Smooth muscle cell (in vitro differentiated cells): ENCODE measurements at regions not wholly inside any gene's neighbourhood (a gene's known extent, or its start where the extent isn't known, plus 50 kb on each side); places are given as distances from the start of the nearest gene placed in this dataset.

Experiments used
- DNase-seq: peaks from one replicate; lab custom pipeline; 2025; ENCODE audit not compliant: unreplicated experiment; lab: John Stamatoyannopoulos, UW
- H2AFZ ChIP-seq: fragments of 200-600 bp; sonication (generic); 2 replicates; pipeline ENCODE4 v1.6.0; 2016; ENCODE audit warnings: antibody characterized with exemption, low read depth, mild to moderate bottlenecking
- H3F3A ChIP-seq: fragments of 200-600 bp; sonication (generic); 2 replicates; pipeline ENCODE4 v1.6.0; 2017; ENCODE audit warnings: antibody characterized with exemption, low read depth
- H3K27ac ChIP-seq: fragments of 200-600 bp; sonication (generic); 2 replicates; pipeline ENCODE4 v1.5.1; 2016; ENCODE audit warnings: low read depth, mild to moderate bottlenecking
- H3K27me3 ChIP-seq: fragments of 200-600 bp; sonication (generic); 2 replicates; pipeline ENCODE4 v1.6.1; 2016; ENCODE audit warnings: low read depth, mild to moderate bottlenecking
- H3K36me3 ChIP-seq: fragments of 200-600 bp; sonication (generic); 2 replicates; pipeline ENCODE4 v1.5.1; 2016; ENCODE audit warnings: low read depth
- H3K4me1 ChIP-seq: fragments of 200-600 bp; sonication (generic); 2 replicates; pipeline ENCODE4 v1.5.1; 2016; ENCODE audit warnings: low read depth
- H3K4me2 ChIP-seq: fragments of 200-600 bp; sonication (generic); 2 replicates; pipeline ENCODE4 v1.6.0; 2016; ENCODE audit warnings: mild to moderate bottlenecking
- H3K4me3 ChIP-seq: fragments of 200-600 bp; sonication (generic); 2 replicates; pipeline ENCODE4 v1.5.1; 2016; ENCODE audit warnings: mild to moderate bottlenecking
- H3K79me2 ChIP-seq: fragments of 200-600 bp; sonication (generic); 2 replicates; pipeline ENCODE4 v1.6.0; 2016; ENCODE audit warnings: low read depth, mild to moderate bottlenecking
- H3K9ac ChIP-seq: fragments of 200-600 bp; sonication (generic); 2 replicates; pipeline ENCODE4 v1.6.0; 2016; ENCODE audit warnings: low read depth
- H3K9me3 ChIP-seq: fragments of 200-600 bp; sonication (generic); replicated peaks from 2 replicates; pipeline ENCODE4 v1.5.1; 2016; ENCODE audit warnings: low read depth
- H4K20me1 ChIP-seq: fragments of 200-600 bp; sonication (generic); 2 replicates; pipeline ENCODE4 v1.6.0; 2016; ENCODE audit warnings: low read depth
- CTCF ChIP-seq: fragments of 200-600 bp; sonication (generic); IDR thresholded peaks from 2 replicates; pipeline ENCODE4 v1.5.1; 2017; ENCODE audit warnings: borderline replicate concordance, mild to moderate bottlenecking, antibody characterized with exemption; ENCODE audit not compliant: insufficient read depth, poor library complexity, severe bottlenecking
- WGBS: methylation state at CpG from one replicate; pipeline ENCODE4 v1.1.7; 2016; ENCODE audit warnings: low lambda C conversion rate; 5-methylcytosine and 5-hydroxymethylcytosine counted together

- DNase-seq: no peak
- no peaks in the 10 kb centered on the region for H4K20me1 ChIP-seq
- no peaks in the 10 kb centered on the region for H3K9me3 ChIP-seq
- no peaks in the 10 kb centered on the region for H3K27me3 ChIP-seq
- H3F3A ChIP-seq: no peaks in the 10 kb centered on the region
- no peak overlapping the region for H3K27ac ChIP-seq
- H2AFZ ChIP-seq: no peak overlapping the region
- H3K4me1 ChIP-seq: no peaks in the 10 kb centered on the region
- TF ChIP-seq CTCF: no peak
- no peak overlapping the region for H3K4me3 ChIP-seq
- H3K79me2 ChIP-seq: no peaks in the 10 kb centered on the region
- H3K4me2 ChIP-seq: no peak overlapping the region
- no peaks in the 10 kb centered on the region for H3K36me3 ChIP-seq
- H3K9ac ChIP-seq: no peak overlapping the region
- WGBS: 86% methylated on average over 3 of the region's 3 CpGs
These were observed 89.3 kb upstream of the AKT3 start for GRCh38 chr1:243939167-243939848.

DNA sequence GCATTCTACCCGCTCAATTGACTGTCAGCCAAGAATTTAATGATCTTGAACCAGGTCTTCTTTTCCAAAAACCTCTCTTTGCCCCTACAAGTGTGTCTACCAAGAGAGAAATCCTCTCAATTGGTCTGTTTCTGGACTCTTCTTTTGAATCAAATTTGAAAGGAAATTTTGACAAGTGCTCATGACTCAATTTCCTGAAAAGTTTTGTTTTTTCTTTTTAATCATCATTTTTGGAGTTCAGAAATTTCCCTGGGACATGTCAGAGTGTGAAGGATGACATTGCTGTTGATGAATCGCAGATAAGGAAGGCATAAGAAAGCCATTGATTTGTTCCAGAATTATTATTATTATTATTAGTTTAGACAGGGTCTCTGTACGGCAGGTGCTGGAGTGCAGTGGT lies 88.2 kb upstream of the AKT3 start:
- 94% methylated on average over 3 of the region's 3 CpGs for WGBS
- Histone ChIP-seq H3K4me3 (no peak overlapping the region), H3K27ac (no peak overlapping the region), H3K79me2 (no peaks in the 10 kb centered on the region), H4K20me1 (no peaks in the 10 kb centered on the region), H3K36me3 (no peaks in the 10 kb centered on the region), H3K9me3 (no peaks in the 10 kb centered on the region), H3K4me1 (no peaks in the 10 kb centered on the region), H3F3A (no peaks in the 10 kb centered on the region), H3K4me2 (no peak overlapping the region), H3K9ac (no peak overlapping the region), H2AFZ (no peak overlapping the region), H3K27me3 (no peaks in the 10 kb centered on the region)
- no peak for TF ChIP-seq CTCF
- no peak for DNase-seq

DNA sequence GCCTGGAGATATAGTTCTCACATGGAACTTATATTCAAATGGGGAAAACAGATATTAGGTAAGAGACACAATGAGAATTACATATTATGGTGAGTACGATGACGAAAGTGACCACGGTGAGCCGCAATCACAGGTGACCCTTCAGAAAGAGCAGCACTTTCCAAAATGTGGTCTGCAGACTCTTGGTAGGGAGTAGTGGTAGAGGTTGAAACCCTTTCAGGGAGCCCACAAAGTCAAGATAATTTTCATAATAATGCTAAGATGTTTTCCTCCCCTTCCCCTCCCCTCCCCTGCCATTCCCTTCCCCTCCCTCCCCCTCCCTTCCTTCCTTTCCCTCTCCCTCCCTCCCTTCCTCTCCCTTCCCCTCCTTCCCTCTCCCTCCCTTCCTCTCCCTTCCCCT lies 83.5 kb upstream of the AKT3 start:
- Histone ChIP-seq H3K27me3 (no peaks in the 10 kb centered on the region), H3K4me1 (peaks cover 11% of the 10 kb centered on the region), H3K9ac (no peak overlapping the region), H3F3A (no peaks in the 10 kb centered on the region), H2AFZ (no peak overlapping the region), H3K27ac (no peak overlapping the region), H3K36me3 (no peaks in the 10 kb centered on the region), H4K20me1 (no peaks in the 10 kb centered on the region), H3K4me2 (no peak overlapping the region), H3K9me3 (no peaks in the 10 kb centered on the region), H3K79me2 (no peaks in the 10 kb centered on the region), H3K4me3 (no peak overlapping the region)
- no peak for TF ChIP-seq CTCF
- no peak for DNase-seq
- over 99% methylated on average over 4 of the region's 4 CpGs for WGBS

- peaks cover 21% of the 10 kb centered on the region for H3K4me1 ChIP-seq
- H3K27ac ChIP-seq: no peak overlapping the region
- no peaks in the 10 kb centered on the region for H3K36me3 ChIP-seq
- H3K9me3 ChIP-seq: no peaks in the 10 kb centered on the region
- no peak overlapping the region for H3K9ac ChIP-seq
- TF ChIP-seq CTCF: no peak
- no peaks in the 10 kb centered on the region for H3K79me2 ChIP-seq
- H2AFZ ChIP-seq: peak overlapping the region; percentile 54
- no peaks in the 10 kb centered on the region for H3F3A ChIP-seq
- no peaks in the 10 kb centered on the region for H4K20me1 ChIP-seq
- 88% methylated on average over 4 of the region's 4 CpGs for WGBS
- no peaks in the 10 kb centered on the region for H3K27me3 ChIP-seq
- no peak overlapping the region for H3K4me3 ChIP-seq
- H3K4me2 ChIP-seq: peak overlapping the region; percentile 80
- DNase-seq: no peak
These were observed 81.9 kb upstream of the AKT3 start for GRCh38 chr1:243931957-243932356.
